Limb (tissue), 2 donors: ENCODE measurements at regions not wholly inside any gene's neighbourhood (a gene's known extent, or its start where the extent isn't known, plus 50 kb on each side); places are given as distances from the start of the nearest gene placed in this dataset.

Source experiments
- DNase-seq, 2 donors: peaks; one replicate each; pipeline ENCODE4 v3.0.0-alpha.2; 2016; ENCODE audit errors: extremely low spot score in 2 of 2

- DNase-seq = no peak
These were observed 146.4 kb upstream of the COL11A1 start for GRCh38 chr1:103254691-103255090.

DNA sequence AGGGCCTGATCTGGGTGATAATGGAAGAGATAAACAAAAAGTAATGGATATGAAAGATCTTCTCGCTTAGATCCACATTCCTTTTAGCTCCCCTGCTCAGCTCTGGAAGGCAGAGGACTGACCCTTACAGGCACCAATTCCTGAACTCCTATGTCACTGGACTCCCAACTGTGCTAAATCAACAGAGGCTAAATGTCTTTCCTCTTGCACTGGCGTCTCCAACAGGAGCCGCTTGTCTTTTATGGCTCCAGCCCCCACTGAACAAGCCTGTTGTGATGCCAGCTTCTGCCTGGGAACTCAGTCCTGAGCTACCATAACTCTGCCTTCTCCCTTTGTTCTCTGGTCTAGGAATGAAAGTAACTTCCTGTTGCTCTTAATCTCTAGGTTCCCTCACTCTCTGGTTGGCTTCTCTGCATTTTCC lies 142.1 kb upstream of the COL11A1 start:
- no peak for DNase-seq

- DNase-seq = no peak
These were observed 140.2 kb upstream of the COL11A1 start for GRCh38 chr1:103248417-103249102.

DNA sequence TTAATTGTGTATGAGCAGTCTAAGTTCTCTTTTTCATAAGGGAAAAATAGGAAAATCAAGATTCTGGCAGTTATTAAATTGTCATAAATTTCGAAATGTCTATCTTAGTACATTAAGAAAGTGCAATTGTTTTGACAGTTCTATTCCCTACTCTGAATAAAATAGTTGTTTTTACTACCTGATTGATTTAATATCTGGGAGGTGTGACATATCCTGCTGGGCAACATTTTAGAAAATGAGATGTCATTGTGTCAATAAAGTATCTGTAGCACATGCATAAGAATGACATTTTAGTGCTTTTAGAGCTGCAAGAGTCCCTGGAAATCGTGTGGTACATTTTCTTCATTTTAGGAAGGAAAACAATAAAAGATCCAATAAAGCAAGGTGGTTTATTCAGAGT lies 139.2 kb upstream of the COL11A1 start:
- DNase-seq = no peak

GRCh38 chr1:103243481-103243880 lies 135.2 kb upstream of the COL11A1 start:
- DNase-seq = no peak

GRCh38 chr1:103239034-103239433 lies 130.7 kb upstream of the COL11A1 start:
- no peak for DNase-seq

- DNase-seq = no peak
These were observed 121.7 kb upstream of the COL11A1 start for GRCh38 chr1:103230061-103230460.

GRCh38 chr1:103220631-103221041 lies 112.3 kb upstream of the COL11A1 start:
- peak in 1 of 2 donors; percentile 27 for DNase-seq

DNA sequence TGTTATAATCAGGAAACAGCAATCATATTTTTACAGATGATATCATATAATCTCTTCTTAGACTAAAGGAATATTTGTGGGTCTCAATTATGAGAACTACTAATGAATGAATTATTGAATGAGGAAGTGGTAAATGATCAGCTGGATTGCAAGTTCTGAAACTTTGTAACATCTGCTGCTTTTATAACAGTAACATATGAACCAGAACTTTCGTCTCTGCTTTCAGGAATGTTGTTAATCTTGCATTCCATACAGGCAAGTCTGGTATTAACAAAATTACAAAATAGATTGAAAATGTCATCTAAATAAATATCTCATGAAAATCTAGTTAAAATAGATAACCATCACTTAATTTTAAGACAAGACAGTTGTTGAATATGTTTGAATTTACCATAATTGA lies 110.5 kb upstream of the COL11A1 start:
- DNase-seq = no peak

DNA sequence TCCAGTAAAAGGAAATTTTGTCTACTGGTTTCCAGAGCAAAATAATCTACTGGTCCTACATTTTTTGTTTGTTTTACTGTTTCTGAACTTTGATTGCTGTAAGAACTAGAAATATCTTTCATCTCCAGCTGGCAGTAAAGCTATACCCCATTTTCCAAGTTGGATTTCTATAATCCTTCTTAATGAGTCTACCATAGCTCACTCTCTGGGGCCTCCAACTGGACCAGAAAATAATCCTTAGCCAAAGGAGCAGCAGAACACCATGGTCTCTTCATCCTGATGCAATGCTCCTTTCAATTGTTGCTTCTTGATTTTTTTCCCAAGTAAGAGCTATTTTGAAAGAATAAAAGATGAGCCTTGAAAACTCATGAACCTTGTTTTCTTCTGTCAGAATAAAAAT lies 110.0 kb upstream of the COL11A1 start:
- no peak for DNase-seq

DNA sequence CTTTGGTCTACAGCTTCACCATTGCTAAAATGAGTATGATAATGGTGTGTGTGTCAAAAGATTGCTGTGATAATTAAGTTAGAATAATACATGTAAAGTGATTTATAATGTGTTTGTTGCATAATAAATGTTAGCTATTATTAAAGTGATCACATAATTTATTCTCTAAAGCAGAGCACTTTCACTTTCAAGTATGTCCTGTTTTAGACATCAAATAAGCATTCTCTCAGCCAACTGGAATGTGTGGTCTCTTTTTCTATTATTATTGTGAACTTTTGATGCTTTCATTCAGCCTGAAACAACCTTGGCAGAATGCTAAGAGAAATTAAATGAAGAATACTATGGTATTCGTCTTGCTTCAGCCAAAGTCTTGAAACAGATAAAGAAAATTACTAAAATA lies 102.8 kb upstream of the COL11A1 start:
- DNase-seq = no peak

- no peak for DNase-seq
These were observed 100.5 kb upstream of the COL11A1 start for GRCh38 chr1:103208844-103209243.

- no peak for DNase-seq
These were observed 90.7 kb upstream of the COL11A1 start for GRCh38 chr1:103199001-103199400.

GRCh38 chr1:103198076-103198475 lies 89.8 kb upstream of the COL11A1 start:
- DNase-seq = no peak

DNA sequence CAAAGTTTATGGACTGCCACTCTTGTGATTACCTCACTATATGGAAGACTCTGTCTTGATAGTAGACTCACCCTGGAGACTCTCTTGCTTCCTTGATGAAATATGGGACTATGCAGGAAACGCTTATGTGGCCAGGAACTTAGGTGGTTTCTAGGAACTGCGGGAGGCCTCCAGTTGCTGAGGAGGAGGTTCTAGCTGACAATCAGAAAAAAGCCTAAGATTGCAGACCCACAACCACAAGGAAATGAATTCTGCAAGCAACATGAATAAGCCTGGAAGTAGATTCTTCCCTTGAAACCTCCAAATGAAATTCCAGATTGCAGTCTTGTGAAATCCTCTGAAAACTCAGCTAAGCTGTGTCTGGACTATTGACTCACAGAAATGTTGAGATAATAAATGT lies 88.9 kb upstream of the COL11A1 start:
- DNase-seq = no peak

GRCh38 chr1:103194984-103195383 lies 86.7 kb upstream of the COL11A1 start:
- DNase-seq = no peak

- peak in 1 of 2 donors; percentile 30 for DNase-seq
These were observed 85.7 kb upstream of the COL11A1 start for GRCh38 chr1:103194060-103194459.

DNA sequence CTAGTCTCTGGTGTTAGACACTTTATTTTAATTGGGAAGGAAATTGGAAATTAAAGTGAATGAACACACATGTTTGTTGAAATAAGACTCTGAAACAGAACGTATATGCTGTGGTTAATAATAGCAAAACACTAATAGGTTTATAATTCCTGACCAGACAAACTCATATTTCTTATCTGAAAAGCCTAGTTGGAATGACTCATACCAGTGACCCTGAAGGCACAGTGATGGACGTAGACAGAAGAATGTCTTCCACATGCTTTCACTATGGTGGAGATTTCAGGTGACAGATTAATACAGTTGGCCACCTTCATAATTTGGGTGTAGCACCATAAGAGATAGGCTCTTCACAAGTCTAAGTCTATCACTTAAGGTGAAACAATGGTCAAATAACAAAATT lies 83.0 kb upstream of the COL11A1 start:
- DNase-seq = no peak

DNA sequence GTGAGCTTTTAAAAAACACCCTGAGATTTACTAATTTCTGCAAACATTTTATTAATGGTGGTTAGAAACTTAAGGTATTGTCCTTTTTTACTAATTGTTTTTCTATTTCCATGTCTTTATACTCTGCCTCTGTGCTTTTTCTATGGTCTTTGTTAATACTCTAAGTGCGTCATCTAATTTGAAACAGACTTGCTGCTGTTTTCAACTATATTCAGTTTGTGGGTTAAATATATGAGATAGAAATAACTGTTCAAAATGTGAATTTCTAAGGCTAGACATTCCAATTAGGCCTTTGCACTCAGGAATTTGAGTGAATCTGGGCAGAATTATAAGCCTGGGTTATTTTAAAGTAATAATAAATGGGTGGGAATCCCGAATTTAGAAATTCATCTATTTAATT lies 82.4 kb upstream of the COL11A1 start:
- DNase-seq = no peak

DNA sequence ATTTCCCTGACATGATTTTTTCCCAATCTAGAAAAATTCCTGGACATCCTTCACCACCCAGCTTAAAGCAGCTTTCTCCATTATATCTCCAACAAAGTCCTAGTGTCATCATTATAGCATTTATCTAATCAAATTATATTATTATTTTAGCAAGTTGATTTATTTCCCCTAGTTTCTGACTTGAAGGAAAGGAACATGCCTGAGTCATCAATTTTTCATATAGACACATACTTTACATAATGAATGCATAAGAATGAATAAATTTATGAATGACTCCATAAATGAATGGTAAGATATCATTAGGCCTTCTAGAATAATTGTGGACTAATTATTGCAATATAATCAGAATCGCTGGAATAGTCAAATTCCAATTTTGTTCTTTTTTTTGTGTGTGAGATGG lies 79.4 kb upstream of the COL11A1 start:
- DNase-seq = no peak

DNA sequence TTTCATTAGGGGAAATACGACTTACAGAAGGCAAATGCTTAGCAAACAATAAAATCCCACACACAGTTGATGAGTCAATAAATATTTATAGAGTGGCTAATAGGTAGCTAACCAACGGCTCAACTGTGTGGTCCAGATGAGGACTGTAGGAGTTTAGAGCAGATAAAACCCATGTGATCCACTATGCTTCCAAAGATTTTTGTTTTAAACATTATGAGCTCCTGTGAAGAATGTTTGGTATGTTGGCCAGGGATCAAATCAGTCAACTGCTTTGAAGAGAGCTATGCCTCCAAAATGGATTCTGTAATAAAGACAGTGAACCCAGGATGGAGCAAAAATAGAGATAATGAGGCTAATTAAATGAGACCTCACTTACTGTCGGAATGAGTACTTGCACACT lies 72.3 kb upstream of the COL11A1 start:
- peak in 1 of 2 donors; percentile 13 for DNase-seq

DNA sequence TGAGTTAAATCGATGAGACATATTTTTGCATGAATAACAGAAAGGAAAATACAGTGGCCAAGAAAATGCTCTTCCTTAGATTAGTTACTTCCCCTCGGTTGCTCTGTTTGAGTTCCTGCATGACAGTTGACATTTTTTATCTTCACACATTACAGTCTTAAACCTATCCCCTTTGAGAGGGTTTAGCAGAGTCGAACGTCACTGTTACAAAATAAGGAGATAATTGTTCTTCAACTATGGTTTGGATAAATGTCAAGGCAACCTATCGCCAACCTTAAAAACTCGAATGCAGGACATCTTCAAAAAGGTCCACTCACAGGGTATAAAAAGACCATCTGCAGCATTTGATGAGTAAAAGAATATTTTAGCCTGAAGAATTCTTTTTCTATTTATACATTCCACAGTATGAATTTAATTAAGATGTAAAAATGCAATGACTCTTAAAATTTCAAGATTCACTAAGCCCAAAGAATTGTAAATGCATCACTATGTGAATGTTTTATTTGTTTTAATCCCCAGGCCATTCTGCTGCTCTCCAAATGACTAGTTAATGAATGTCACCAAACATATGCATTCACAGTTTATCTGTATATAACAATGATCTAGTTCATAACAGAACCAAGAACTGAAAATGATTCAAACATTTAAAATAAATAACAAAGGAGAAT lies 68.9 kb upstream of the COL11A1 start:
- no peak for DNase-seq

DNA sequence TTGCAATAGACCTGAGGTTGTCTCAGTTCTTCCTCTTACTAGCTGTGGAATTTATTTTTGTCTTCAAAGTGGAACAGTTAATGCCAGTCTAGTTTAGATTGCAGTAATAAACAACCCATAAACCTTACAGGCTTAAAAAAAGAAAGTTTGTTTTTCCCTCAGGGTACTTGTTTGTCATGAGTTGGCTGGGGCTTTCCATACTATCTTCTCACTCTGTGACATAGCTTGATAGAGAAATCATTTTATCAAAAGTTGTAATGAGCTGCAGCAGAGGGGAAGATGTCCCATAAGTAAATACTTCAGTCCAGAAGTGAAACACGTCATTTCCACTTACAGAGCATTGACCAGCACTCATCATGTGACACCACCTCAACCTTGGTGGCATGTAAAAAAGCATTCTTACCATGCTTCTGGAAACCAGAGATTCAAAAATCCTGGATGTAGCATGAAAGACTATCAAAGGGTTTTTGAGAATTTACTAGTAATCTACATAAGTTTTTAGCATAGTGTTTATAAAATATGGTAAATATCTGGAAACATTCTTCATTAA lies 62.8 kb upstream of the COL11A1 start:
- DNase-seq = no peak
